Hepatocyte (in vitro differentiated cells): ENCODE measurements at regions not wholly inside any gene's neighbourhood (a gene's known extent, or its start where the extent isn't known, plus 50 kb on each side); places are given as distances from the start of the nearest gene placed in this dataset.

ENCODE experiments used
- EZH2phosphoT487 ChIP-seq: fragments of 200-600 bp; sonication (generic); IDR thresholded peaks from one replicate; pipeline ENCODE4 v1.6.1; 2018; ENCODE audit warnings: antibody characterized with exemption, mild to moderate bottlenecking, low read depth, moderate library complexity; ENCODE audit not compliant: unreplicated experiment, severe bottlenecking
- TF ChIP-seq, protein P1 (sequence below): fragments of 200-600 bp; sonication (generic); IDR thresholded peaks from 2 replicates; pipeline ENCODE4 v1.5.1; 2016; ENCODE audit warnings: antibody characterized with exemption, mild to moderate bottlenecking; ENCODE audit not compliant: poor library complexity

DNA sequence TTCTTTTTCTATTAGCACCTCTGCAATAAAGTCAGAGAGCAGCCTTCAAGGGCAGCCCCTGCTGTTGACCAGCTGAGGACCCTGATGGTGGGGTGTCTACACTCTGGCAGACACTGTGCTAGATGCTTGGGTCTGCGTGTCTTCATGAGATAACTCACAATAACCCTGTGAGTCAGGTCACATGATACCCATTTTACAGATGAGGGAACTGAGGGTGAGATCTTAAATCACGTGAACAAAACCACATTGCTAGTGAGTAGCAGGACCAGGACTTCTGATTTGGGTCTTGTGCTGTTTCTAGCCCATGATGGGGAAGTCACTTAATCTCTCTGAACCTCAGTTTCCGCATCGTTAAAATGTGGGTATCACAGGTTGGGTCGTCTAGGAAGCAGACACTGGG lies 118.5 kb upstream of the LIPC start:
- TF ChIP-seq, protein P1, sequence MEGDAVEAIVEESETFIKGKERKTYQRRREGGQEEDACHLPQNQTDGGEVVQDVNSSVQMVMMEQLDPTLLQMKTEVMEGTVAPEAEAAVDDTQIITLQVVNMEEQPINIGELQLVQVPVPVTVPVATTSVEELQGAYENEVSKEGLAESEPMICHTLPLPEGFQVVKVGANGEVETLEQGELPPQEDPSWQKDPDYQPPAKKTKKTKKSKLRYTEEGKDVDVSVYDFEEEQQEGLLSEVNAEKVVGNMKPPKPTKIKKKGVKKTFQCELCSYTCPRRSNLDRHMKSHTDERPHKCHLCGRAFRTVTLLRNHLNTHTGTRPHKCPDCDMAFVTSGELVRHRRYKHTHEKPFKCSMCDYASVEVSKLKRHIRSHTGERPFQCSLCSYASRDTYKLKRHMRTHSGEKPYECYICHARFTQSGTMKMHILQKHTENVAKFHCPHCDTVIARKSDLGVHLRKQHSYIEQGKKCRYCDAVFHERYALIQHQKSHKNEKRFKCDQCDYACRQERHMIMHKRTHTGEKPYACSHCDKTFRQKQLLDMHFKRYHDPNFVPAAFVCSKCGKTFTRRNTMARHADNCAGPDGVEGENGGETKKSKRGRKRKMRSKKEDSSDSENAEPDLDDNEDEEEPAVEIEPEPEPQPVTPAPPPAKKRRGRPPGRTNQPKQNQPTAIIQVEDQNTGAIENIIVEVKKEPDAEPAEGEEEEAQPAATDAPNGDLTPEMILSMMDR: no peak
- TF ChIP-seq EZH2phosphoT487: no peak
